ENCODE measurements at regions not wholly inside any gene's neighbourhood (a gene's known extent, or its start where the extent isn't known, plus 50 kb on each side); places are given as distances from the start of the nearest gene placed in this dataset.

DNA sequence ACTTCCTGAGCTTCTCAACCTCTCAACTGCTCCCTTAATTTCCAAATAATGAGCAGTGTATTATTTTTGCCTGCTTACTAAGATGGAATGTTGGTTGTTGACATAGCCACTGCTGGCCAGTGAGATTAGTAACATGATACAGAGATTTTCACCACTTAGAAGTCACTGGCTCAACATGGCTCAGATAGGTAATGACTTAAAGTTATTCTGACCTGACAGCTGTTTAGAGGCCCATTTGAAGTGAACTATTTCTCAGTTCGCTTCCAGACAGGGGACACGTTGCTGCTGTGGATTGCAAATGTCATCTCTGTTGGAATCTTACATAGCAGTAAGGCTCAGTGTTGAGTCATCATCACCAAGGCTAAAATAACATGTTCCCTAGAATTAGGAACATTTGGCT is 490.2 kb downstream of the TLE4 start:
- TF ChIP-seq FOXP2 (optimal IDR thresholded peaks at IDR 0.05; ENCODE audit: borderline replicate concordance, extremely low read depth, extremely low read length, insufficient read depth) (no peak), SIN3A (IDR thresholded peaks at IDR 0.05; ENCODE audit: borderline replicate concordance, insufficient read depth, low read length) (no peak), REST (IDR thresholded peaks at IDR 0.05; ENCODE audit: insufficient read depth in 1 of 2, low read depth in 2 of 2, low read length in 2 of 2) (no peak), TAF1 (IDR thresholded peaks at IDR 0.05; ENCODE audit: borderline replicate concordance, insufficient read depth, low read length) (no peak), POLR2AphosphoS5 (IDR thresholded peaks at IDR 0.05; ENCODE audit: low read depth, low read length) (no peak)

DNA sequence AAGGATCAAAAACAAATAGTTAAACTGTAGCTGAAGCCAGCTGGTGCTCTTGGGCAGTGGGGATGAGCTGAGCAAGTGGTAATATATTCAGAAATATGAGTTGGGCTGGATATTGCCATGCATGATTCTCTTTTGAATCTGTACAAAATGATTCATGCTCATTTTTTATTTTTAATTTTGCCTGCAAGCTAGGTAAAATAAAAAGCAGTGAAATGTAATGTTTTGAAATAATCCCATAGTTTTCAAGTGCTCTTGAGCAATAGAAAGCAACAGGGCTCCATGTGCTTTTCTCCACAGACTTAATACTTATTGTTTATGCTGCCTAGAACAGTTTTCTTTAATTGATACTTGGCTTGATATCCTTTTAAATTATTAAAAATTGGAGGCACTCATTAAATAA is 489.3 kb downstream of the TLE4 start:
- TF ChIP-seq FOXP2 (optimal IDR thresholded peaks at IDR 0.05; ENCODE audit: borderline replicate concordance, extremely low read depth, extremely low read length, insufficient read depth) (no peak), POLR2AphosphoS5 (IDR thresholded peaks at IDR 0.05; ENCODE audit: low read depth, low read length) (no peak), SIN3A (IDR thresholded peaks at IDR 0.05; ENCODE audit: borderline replicate concordance, insufficient read depth, low read length) (no peak), TAF1 (IDR thresholded peaks at IDR 0.05; ENCODE audit: borderline replicate concordance, insufficient read depth, low read length) (no peak), REST (IDR thresholded peaks at IDR 0.05; ENCODE audit: insufficient read depth in 1 of 2, low read depth in 2 of 2, low read length in 2 of 2) (no peak)

DNA sequence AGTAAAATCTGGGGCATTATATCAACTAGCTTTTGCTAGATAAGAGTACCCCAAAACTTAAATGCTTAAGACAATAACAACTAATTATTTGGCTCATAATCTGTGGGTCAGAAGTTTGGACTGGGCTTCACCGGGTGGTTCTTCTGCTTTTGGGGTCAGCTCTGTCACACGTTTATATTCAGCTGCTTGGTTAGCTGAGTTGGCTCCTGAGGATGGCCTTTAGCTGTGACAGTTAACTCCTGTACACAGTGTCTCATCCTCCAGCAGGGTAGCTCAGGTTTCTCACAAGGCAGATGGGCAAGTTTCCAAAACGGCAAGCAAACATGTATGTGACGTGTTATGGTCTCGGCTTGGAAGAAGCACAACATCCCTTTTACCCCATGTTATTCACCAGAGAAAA is 488.2 kb downstream of the TLE4 start:
- TF ChIP-seq TAF1 (IDR thresholded peaks at IDR 0.05; ENCODE audit: borderline replicate concordance, insufficient read depth, low read length) = no peak
- TF ChIP-seq POLR2AphosphoS5 (IDR thresholded peaks at IDR 0.05; ENCODE audit: low read depth, low read length) = no peak
- no peak for TF ChIP-seq SIN3A (IDR thresholded peaks at IDR 0.05; ENCODE audit: borderline replicate concordance, insufficient read depth, low read length)
- no peak for TF ChIP-seq FOXP2 (optimal IDR thresholded peaks at IDR 0.05; ENCODE audit: borderline replicate concordance, extremely low read depth, extremely low read length, insufficient read depth)
- TF ChIP-seq REST (IDR thresholded peaks at IDR 0.05; ENCODE audit: insufficient read depth in 1 of 2, low read depth in 2 of 2, low read length in 2 of 2) = no peak

DNA sequence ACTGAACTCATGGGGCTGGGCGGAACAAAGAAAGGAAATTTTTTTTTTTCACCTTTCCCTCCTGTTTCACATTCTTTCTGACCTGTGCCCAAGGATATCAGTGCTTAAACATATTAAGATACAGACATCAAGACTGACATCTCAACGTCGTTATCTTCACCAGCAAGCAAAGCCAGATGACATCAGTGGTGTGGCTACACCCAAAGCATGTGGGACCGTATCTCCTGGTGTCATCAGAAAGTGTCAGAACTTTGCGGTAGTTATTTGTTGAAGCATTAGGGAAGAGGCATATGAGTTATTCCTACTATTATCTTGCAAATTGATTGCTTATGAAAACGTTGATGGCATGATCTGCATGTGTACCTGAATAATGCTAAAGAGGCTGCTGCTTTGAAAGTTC is 487.4 kb downstream of the TLE4 start:
- TF ChIP-seq FOXP2 (optimal IDR thresholded peaks at IDR 0.05; ENCODE audit: borderline replicate concordance, extremely low read depth, extremely low read length, insufficient read depth) (no peak), TAF1 (IDR thresholded peaks at IDR 0.05; ENCODE audit: borderline replicate concordance, insufficient read depth, low read length) (no peak), REST (IDR thresholded peaks at IDR 0.05; ENCODE audit: insufficient read depth in 1 of 2, low read depth in 2 of 2, low read length in 2 of 2) (no peak), SIN3A (IDR thresholded peaks at IDR 0.05; ENCODE audit: borderline replicate concordance, insufficient read depth, low read length) (no peak), POLR2AphosphoS5 (IDR thresholded peaks at IDR 0.05; ENCODE audit: low read depth, low read length) (no peak)

GRCh38 chr9:80052830-80053229 is 481.1 kb downstream of the TLE4 start:
- TF ChIP-seq REST (IDR thresholded peaks at IDR 0.05; ENCODE audit: insufficient read depth in 1 of 2, low read depth in 2 of 2, low read length in 2 of 2) = no peak
- TF ChIP-seq FOXP2 (optimal IDR thresholded peaks at IDR 0.05; ENCODE audit: borderline replicate concordance, extremely low read depth, extremely low read length, insufficient read depth) = no peak
- no peak for TF ChIP-seq TAF1 (IDR thresholded peaks at IDR 0.05; ENCODE audit: borderline replicate concordance, insufficient read depth, low read length)
- TF ChIP-seq SIN3A (IDR thresholded peaks at IDR 0.05; ENCODE audit: borderline replicate concordance, insufficient read depth, low read length) = no peak
- TF ChIP-seq POLR2AphosphoS5 (IDR thresholded peaks at IDR 0.05; ENCODE audit: low read depth, low read length) = no peak
